NCI-H446 (cell line): ENCODE measurements at regions not wholly inside any gene's neighbourhood (a gene's known extent, or its start where the extent isn't known, plus 50 kb on each side); places are given as distances from the start of the nearest gene placed in this dataset.
A peak's percentile ranks its signal among the peaks of the same experiment; 100 is the strongest.

Source experiments
- DNase-seq, 2 experiments: peaks; one replicate each; lab custom pipeline; 2025; lab: John Stamatoyannopoulos, UW

DNA sequence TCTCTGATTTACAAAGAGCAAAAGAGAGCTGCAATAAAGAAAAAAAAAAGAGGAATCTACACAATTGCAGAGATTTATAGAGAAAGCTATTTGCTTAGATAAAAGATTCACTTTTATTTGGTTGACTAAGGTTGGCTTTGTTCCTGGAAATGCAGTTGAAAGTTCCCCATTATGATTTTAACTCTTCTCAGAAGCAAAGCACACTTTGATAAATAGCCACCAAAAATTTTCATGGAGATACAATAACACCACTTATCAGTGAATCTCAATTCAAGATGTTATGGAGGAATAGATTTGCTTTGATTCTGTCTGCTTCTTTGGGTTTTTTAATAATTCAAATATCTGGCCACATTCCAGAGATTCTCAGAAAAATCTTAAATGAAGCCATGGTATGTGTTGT lies 88.5 kb upstream of the ANO3 start:
- no peak for DNase-seq

DNA sequence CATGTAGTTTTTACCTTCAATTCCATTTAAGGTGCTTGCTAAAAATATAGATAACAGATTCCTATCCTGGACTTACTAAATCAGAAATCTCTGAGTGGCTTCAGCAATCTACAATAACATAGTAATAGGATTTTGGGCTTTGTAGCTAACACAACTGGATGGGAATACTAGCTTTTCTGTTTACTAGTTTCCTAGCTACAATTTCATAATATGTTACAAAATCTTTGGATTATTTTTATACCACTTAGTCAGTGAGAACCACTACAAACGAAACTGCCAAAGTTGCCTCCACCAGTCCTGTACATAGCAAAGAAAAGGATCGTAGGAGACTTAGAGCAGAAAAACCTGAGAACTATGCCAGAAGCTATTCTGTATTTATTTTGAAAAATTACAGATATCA lies 87.7 kb upstream of the ANO3 start:
- no peak for DNase-seq

DNA sequence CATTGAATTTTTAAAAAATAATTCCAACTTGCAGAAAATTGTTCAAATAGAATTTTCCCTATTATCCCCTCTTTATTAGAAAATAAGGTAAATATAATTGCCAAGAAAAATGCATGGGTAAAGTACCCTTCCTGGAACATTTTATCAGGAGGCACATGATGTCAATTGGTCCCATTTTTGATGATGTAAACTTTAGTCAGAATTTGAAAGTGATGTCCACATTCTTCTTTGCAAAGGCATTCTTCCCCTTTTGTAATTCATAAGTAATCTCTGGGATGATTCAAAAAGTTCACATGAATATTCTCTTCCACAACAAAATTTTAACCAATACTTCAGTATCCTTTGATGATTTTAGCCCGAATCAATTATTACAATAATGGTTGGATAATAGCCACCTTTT lies 86.9 kb upstream of the ANO3 start:
- DNase-seq = no peak

DNA sequence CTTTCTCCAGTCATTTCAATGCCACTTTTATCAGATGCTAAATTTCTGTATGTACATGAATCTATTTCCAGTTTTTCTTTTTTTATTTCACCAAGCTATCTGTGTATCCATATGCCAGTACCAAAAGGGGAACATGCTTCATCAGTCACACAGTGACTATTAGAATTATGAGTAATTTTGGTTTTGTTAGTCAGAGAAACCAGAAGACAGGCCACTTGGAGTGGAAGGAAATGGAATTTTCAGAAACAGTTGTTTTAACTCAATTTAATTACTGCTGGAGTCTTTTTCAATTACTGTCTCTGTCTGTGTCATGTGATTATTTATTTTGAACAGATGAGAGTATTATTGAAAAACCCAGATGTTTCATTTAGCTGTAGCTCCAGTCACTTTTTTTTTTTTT lies 84.6 kb upstream of the ANO3 start:
- DNase-seq = no peak

DNA sequence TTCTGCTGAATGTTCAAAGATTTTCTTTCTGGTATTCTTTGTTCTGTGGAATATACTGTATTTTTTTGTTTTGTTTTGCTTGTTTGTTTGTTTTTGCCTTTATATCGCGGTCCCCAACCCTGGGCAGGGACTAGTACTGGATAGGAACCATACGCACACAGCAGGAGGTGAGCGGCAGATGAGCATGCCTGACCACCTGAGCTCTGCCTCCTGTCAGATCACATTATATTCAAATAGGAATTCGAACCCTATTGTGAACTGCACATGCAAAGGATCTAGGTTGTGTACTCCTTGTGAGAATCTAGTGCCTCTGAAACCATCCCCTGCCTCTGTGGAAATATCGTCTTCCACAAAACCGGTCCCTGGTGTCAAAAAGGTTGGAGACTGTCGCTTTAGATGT lies 83.3 kb upstream of the ANO3 start:
- no peak for DNase-seq

DNA sequence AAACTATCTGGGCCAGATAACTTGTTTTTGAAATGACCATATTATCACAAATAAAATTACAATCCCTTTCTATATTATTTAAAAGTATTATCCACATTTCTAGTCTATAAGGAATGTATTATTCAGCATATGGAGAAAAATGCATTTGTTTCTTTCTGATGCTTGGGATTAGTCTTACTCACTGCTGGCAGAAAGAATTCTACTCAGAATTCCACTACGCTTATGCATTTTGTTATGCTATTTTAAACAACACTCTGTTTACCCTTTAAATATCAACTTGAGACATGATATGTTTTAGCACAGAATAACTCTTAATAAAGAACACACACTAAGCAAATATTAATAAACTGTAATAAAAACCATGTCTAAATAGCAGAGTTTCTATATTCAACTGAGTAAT lies 77.6 kb upstream of the ANO3 start:
- no peak for DNase-seq

DNA sequence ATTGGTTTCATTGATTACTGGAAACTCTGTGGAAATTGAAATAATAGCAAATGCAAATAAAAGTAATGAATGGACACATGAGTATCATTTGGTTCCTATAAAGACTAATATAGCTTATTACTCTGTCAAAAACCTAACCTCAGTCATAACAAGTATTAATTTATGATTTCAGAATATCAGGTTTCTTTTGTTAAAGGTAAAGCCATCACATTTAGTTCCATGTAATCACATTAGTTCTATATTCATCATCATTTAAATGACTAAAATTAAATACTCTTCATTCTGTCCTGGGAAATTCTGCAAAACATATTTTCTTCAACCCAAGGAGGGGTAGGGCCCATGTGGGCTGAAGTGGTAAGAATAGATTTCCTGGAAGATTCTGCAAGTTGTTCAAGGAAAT lies 68.2 kb upstream of the ANO3 start:
- no peak for DNase-seq

DNA sequence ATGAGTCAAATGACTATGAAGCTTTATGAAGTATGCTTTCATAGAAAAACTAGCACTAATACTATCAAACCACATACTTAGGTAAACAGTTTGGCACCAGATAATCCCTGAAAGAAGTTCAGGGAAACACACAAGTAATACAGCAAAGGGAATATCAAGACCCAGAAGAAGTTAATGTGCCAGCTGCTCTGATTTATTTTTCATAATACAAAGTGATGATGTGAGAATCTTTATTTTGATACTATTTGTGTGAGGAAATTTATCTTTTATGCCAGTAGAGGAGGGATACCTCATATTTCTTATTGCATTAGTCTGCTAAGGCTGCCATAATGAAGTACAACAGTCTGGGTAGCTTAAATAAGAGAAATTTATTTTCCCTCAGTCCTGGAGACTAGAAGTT lies 67.7 kb upstream of the ANO3 start:
- no peak for DNase-seq

DNA sequence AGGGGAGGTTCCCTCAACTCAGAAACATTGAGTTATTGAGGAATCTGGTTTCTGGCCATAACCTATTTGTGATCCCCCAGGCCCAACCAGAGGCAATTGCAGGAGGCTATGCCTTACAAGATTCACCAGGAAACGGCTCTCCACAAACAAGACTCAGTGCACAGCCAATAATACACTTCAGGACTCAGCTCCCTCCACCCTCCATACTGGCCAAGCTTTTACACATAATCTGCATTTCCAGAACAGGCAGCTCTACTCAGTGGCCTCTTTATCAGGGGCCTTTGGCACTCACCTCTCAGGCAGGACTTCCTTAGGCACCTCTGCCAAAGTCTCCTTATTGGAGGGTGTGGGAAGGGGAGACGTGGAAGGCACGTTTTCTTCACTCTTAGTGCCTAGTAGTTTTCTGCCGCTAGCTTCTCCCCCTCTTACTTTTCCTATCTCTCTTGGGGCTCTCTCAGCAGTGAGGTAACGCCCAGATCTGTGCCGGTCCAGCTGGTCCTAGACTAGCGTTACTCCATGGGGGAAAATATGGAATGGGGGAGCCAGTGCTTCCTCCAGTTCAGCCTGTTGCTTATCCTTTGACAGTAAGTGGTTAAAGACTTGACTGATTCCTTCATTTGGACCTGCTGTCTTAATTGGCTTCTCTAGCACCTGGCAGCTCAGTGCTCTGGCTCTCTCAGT lies 62.8 kb upstream of the ANO3 start:
- no peak for DNase-seq

DNA sequence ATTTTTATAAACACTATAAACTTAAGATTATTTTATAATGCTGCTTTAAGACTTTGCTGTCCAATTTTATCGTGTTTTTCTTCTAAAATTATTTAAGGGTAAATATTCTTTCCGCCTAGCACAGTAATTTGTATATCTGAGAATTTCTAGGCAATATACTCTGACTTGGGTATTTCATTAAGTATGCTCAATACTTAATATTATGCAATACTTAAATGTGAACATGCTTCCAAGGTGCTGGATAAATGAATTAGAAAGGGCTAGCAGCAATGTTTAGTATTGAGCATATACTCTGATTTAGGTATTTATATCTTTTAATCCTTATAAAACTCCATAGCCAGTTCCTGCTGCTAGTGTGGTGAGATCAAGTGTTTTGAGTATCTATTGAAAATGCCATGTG lies 60.3 kb upstream of the ANO3 start:
- no peak for DNase-seq

DNA sequence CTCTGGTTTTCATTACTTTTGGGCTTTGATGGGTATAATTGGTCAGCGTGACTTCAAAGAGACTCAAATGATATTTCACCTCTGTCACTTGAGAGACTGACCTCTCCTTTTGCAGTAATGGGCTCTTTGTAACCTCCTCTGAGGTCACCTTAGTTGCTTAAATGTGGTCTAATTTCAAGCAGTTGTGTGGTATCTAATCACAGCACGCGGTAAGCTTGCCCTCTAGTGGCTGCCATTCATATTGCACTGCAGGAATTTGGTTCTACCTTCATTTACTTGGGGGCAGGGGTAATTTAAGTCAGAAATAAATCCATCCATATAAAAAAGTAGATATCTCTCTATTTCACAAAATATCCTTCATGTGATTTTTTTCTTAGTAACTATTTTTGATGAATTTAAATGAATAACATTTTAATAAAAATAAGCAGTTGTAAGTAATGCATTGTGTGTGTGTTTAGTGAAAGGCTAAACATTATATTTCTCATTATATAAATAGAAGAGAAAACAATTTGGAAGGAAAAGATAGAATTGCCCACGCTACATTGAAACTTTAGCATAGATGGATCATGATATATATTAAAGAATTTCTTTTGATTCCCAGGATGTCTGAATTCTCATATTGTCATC lies 55.0 kb upstream of the ANO3 start:
- DNase-seq = peak; percentile 41 to 57

DNA sequence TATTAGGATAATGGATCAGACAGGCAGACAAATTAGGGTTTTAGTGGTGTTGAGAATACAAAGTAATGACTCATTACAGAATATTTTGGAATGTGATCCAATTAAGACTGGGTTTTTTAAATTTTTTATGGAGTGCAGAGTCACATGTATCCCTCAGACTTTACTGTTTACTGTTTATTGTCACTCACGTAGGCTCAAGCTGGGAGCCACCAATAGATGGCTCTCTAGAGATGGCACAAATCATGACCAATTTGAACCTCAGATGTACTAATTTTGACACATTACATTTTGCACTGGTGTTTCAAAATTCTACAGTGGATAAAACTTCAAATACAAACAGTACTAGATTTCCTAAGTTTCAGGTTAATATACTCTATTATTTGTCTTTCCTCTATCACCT lies 53.6 kb upstream of the ANO3 start:
- DNase-seq = no peak
